ENCODE measurements at regions not wholly inside any gene's neighbourhood (a gene's known extent, or its start where the extent isn't known, plus 50 kb on each side); places are given as distances from the start of the nearest gene placed in this dataset.

- TF ChIP-seq, protein P1, sequence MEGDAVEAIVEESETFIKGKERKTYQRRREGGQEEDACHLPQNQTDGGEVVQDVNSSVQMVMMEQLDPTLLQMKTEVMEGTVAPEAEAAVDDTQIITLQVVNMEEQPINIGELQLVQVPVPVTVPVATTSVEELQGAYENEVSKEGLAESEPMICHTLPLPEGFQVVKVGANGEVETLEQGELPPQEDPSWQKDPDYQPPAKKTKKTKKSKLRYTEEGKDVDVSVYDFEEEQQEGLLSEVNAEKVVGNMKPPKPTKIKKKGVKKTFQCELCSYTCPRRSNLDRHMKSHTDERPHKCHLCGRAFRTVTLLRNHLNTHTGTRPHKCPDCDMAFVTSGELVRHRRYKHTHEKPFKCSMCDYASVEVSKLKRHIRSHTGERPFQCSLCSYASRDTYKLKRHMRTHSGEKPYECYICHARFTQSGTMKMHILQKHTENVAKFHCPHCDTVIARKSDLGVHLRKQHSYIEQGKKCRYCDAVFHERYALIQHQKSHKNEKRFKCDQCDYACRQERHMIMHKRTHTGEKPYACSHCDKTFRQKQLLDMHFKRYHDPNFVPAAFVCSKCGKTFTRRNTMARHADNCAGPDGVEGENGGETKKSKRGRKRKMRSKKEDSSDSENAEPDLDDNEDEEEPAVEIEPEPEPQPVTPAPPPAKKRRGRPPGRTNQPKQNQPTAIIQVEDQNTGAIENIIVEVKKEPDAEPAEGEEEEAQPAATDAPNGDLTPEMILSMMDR (IDR thresholded peaks at IDR 0.05; ENCODE audit: insufficient read depth, low read length, missing control alignments), result no peak
- DNase-seq (ENCODE audit: low read depth, low spot score), result no peak
- CTCF ChIA-PET, result no interaction called here
These were observed 393.4 kb upstream of the MKI67 start for GRCh38 chr10:128519581-128519980.

DNA sequence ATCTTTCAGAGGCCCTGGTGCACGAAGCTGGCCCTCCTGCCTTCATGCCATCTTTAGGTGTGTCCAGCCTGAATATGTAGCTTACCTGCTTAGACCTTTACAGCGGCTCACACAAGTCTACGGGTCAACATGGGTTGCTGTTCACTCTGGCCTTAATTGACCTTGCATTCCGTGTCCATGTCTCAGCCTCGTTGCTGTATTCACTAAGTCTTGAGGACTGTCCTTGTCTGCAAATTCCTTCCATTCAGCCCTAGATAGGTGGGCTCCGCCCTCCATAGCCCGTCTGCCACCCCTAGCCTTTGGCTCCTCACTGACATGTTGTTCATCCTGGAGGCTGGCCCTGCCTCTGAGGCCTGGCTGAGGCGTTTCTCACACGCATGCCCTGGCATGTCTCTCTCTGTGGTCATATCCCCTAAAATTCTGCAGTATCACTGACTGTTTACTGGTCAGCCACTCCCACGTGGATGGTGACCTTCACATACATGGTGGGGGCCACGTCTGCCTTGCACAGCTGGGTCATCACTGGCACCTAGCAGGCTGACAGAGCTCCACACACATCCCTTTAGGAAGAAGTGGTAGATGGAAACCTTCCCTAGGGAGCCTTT lies 394.1 kb upstream of the MKI67 start:
- DNase-seq (ENCODE audit: low read depth, low spot score), result no peak
- POLR2A ChIA-PET, result no interaction called here
- TF ChIP-seq, protein P1 (IDR thresholded peaks at IDR 0.05; ENCODE audit: insufficient read depth, low read length, missing control alignments), result no peak
- no peak overlapping the region for H3K4me3 ChIP-seq (ENCODE audit: low read depth, low read length)
- CTCF ChIA-PET, result no interaction called here

More at GRCh38 chr10:128519581-128519980, 393.4 kb upstream of the MKI67 start:
- POLR2A ChIA-PET, result no interaction called here
- no peak overlapping the region for H3K4me3 ChIP-seq (ENCODE audit: low read depth, low read length)

GRCh38 chr10:128522551-128523308 lies 396.5 kb upstream of the MKI67 start:
- CTCF ChIA-PET, result no interaction called here
- no peak for DNase-seq (ENCODE audit: low read depth, low spot score)

GRCh38 chr10:128525444-128525843 lies 399.2 kb upstream of the MKI67 start:
- no peak for DNase-seq (ENCODE audit: low read depth, low spot score)
- CTCF ChIA-PET, result no interaction called here
- no peak overlapping the region for H3K4me3 ChIP-seq (ENCODE audit: low read depth, low read length)
- POLR2A ChIA-PET, result no interaction called here
- TF ChIP-seq, protein P1 (IDR thresholded peaks at IDR 0.05; ENCODE audit: insufficient read depth, low read length, missing control alignments), result no peak

More at GRCh38 chr10:128522551-128523308, 396.5 kb upstream of the MKI67 start:
- POLR2A ChIA-PET, result no interaction called here
- H3K4me3 ChIP-seq (ENCODE audit: low read depth, low read length), result no peak overlapping the region
- TF ChIP-seq, protein P1 (IDR thresholded peaks at IDR 0.05; ENCODE audit: insufficient read depth, low read length, missing control alignments), result no peak

GRCh38 chr10:128525936-128526335 lies 399.7 kb upstream of the MKI67 start:
- no peak overlapping the region for H3K4me3 ChIP-seq (ENCODE audit: low read depth, low read length)
- ChIA-PET CTCF (no interaction called here), POLR2A (no interaction called here)
- DNase-seq (ENCODE audit: low read depth, low spot score), result no peak
- TF ChIP-seq, protein P1 (IDR thresholded peaks at IDR 0.05; ENCODE audit: insufficient read depth, low read length, missing control alignments), result no peak

- ChIA-PET POLR2A (no interaction called here), CTCF (no interaction called here)
- H3K4me3 ChIP-seq (ENCODE audit: low read depth, low read length), result no peak overlapping the region
- no peak for DNase-seq (ENCODE audit: low read depth, low spot score)
- TF ChIP-seq, protein P1 (IDR thresholded peaks at IDR 0.05; ENCODE audit: insufficient read depth, low read length, missing control alignments), result no peak
These were observed 400.7 kb upstream of the MKI67 start for GRCh38 chr10:128526791-128527375.
